ENCODE measurements at regions not wholly inside any gene's neighbourhood (a gene's known extent, or its start where the extent isn't known, plus 50 kb on each side); places are given as distances from the start of the nearest gene placed in this dataset.
"Not testable (repeated sequence)": the region's sequence is repeated elsewhere in the genome, so short reads cannot be mapped to it uniquely, and the experiment has no call there.

DNA sequence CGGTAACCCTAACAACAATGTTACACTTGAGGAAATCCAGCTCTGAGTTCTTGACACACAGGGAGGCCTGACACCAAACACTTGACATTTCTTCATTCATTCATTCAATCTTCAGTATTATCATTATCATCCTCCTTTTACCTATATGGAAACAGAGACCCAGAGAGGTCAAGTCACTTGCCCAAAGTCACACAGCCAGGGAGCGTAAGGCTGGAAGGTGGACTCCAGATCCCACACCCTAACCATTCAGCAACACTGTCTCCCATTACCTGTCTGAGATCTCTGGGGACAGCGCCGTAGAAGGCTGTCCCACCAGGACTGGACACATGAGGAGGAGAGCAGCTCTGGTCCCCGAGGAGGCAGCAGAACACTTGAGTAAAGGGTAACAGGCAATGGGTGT lies 101.4 kb downstream of the SYF2 start:
- no peak overlapping the region for H3K9ac ChIP-seq (ENCODE audit: low read length)
- DNase-seq (ENCODE audit: low read depth) = no peak
- H3K36me3 ChIP-seq (ENCODE audit: control insufficient read depth, insufficient read depth, low read length, severe bottlenecking) = no peaks in the 10 kb centered on the region
- H3K27me3 ChIP-seq (replicated peaks; ENCODE audit: control insufficient read depth, insufficient read depth, low read length) = peaks cover 40% of the 10 kb centered on the region
- no peak overlapping the region for H3K4me3 ChIP-seq (ENCODE audit: low read length)
- H3K4me1 ChIP-seq (ENCODE audit: control insufficient read depth, insufficient read depth, low read length) = no peaks in the 10 kb centered on the region
- peaks cover 6% of the 10 kb centered on the region for H3K9me3 ChIP-seq (ENCODE audit: control insufficient read depth, low read length)

DNA sequence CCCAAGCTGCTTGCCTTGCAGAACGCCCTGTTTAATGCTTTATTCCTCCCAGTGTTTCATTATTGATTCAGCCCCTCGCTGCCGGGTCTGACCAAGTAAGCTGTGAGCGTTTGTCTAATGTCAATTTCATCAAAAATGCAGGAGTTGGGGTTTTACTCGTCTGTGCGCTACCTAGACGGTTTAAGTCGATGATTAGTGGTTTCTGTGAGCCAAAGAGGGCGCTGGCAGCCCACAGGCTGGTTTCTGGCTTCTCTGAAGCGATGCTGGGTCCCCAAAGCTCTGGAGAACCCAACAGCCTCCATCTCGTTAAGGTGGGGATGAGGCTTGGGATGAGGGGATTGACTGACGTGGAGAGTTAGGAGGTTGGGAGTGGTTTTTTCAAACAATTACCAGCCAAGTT lies 102.9 kb downstream of the SYF2 start:
- no peak for DNase-seq (ENCODE audit: low read depth)
- H3K27me3 ChIP-seq (replicated peaks; ENCODE audit: control insufficient read depth, insufficient read depth, low read length) = peaks cover 39% of the 10 kb centered on the region
- peaks cover 6% of the 10 kb centered on the region for H3K9me3 ChIP-seq (ENCODE audit: control insufficient read depth, low read length)
- no peak overlapping the region for H3K9ac ChIP-seq (ENCODE audit: low read length)
- no peaks in the 10 kb centered on the region for H3K36me3 ChIP-seq (ENCODE audit: control insufficient read depth, insufficient read depth, low read length, severe bottlenecking)
- H3K4me3 ChIP-seq (ENCODE audit: low read length) = no peak overlapping the region
- no peaks in the 10 kb centered on the region for H3K4me1 ChIP-seq (ENCODE audit: control insufficient read depth, insufficient read depth, low read length)

GRCh38 chr1:25128121-25128621 lies 104.1 kb downstream of the SYF2 start:
- Histone ChIP-seq H3K9ac (ENCODE audit: low read length) (no peak overlapping the region), H3K27me3 (replicated peaks; ENCODE audit: control insufficient read depth, insufficient read depth, low read length) (peaks cover 34% of the 10 kb centered on the region), H3K4me1 (ENCODE audit: control insufficient read depth, insufficient read depth, low read length) (no peaks in the 10 kb centered on the region), H3K9me3 (ENCODE audit: control insufficient read depth, low read length) (peaks cover 6% of the 10 kb centered on the region), H3K4me3 (ENCODE audit: low read length) (no peak overlapping the region), H3K36me3 (ENCODE audit: control insufficient read depth, insufficient read depth, low read length, severe bottlenecking) (no peaks in the 10 kb centered on the region)
- DNase-seq (ENCODE audit: low read depth) = no peak

DNA sequence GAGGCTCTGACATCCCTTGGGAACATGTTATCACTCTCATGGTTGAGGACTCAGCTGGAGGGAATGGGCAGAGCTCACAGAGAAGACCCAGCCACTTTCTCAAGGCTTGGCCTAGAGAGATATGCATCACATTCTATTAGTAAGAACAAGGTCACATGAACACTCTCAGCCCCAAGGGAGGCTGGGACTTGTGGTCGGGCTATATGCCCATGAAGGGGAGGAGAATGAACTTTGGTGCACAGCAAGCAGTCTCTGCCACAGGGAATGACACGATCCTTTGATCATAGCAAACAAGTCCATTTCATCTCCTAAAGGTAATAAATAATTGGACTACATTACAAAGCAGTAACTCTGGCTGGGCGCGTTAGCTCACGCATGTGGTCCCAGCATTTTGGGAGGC lies 105.7 kb downstream of the SYF2 start:
- Histone ChIP-seq H3K9ac (ENCODE audit: low read length) (no peak overlapping the region), H3K4me3 (ENCODE audit: low read length) (no peak overlapping the region), H3K36me3 (ENCODE audit: control insufficient read depth, insufficient read depth, low read length, severe bottlenecking) (no peaks in the 10 kb centered on the region), H3K9me3 (ENCODE audit: control insufficient read depth, low read length) (peaks cover 6% of the 10 kb centered on the region), H3K4me1 (ENCODE audit: control insufficient read depth, insufficient read depth, low read length) (no peaks in the 10 kb centered on the region), H3K27me3 (replicated peaks; ENCODE audit: control insufficient read depth, insufficient read depth, low read length) (peaks cover 21% of the 10 kb centered on the region)
- no peak for DNase-seq (ENCODE audit: low read depth)

GRCh38 chr1:25123551-25123950 lies 108.8 kb downstream of the SYF2 start:
- no peak overlapping the region for H3K4me3 ChIP-seq (ENCODE audit: low read length)
- no peaks in the 10 kb centered on the region for H3K36me3 ChIP-seq (ENCODE audit: control insufficient read depth, insufficient read depth, low read length, severe bottlenecking)
- peaks cover 6% of the 10 kb centered on the region for H3K9me3 ChIP-seq (ENCODE audit: control insufficient read depth, low read length)
- H3K9ac ChIP-seq (ENCODE audit: low read length) = no peak overlapping the region
- peaks cover 25% of the 10 kb centered on the region for H3K27me3 ChIP-seq (replicated peaks; ENCODE audit: control insufficient read depth, insufficient read depth, low read length)
- peak; percentile 15 for DNase-seq (ENCODE audit: low read depth)
- H3K4me1 ChIP-seq (ENCODE audit: control insufficient read depth, insufficient read depth, low read length) = no peaks in the 10 kb centered on the region

DNA sequence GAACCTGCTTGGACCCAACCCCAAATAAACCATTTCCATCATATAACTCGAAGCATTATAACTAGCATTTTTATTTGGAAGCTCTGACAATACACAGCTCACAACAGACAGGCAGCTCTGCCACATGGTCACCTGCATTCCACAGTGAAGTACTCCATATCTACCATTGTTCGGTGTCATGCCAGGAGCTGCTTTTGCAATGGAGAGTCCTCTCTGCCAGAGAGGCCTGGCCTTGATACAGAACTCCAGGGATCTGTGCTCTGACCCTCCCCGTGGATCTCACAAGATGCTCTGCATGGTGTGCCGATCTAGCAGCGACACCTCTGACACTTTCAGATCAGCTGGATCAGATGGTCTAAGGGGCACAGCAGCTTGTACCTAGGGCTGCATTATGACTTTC lies 109.6 kb downstream of the SYF2 start:
- DNase-seq (ENCODE audit: low read depth) = no peak

DNA sequence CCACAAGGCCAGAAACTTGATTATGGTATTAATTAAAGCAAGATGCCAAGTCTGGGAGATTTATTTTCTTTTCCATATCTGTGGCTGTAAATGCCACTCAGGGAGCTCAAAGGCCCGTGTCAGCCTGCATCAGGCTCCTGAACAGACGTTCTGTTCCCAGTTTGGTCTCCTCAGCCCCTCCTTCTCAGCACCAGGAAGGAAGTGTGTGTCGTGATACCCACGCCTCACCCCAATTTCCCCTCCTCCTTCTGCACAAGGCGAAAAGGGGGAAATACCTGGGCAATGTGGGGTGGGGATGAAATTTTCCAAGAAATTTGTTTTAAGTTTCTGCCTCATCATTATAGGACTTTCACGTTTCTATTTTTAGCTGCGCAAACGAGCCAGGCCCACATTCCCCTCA lies 112.0 kb downstream of the SYF2 start:
- H3K9ac ChIP-seq (ENCODE audit: low read length) = no peak overlapping the region
- no peak overlapping the region for H3K4me3 ChIP-seq (ENCODE audit: low read length)
- H3K9me3 ChIP-seq (ENCODE audit: control insufficient read depth, low read length) = peaks cover 9% of the 10 kb centered on the region
- DNase-seq (ENCODE audit: low read depth) = peak; percentile 37
- no peaks in the 10 kb centered on the region for H3K4me1 ChIP-seq (ENCODE audit: control insufficient read depth, insufficient read depth, low read length)
- no peaks in the 10 kb centered on the region for H3K36me3 ChIP-seq (ENCODE audit: control insufficient read depth, insufficient read depth, low read length, severe bottlenecking)
- H3K27me3 ChIP-seq (replicated peaks; ENCODE audit: control insufficient read depth, insufficient read depth, low read length) = peaks cover 30% of the 10 kb centered on the region

More for the DNA sequence above, 109.6 kb downstream of the SYF2 start:
- H3K4me3 ChIP-seq (ENCODE audit: low read length) = no peak overlapping the region
- no peaks in the 10 kb centered on the region for H3K4me1 ChIP-seq (ENCODE audit: control insufficient read depth, insufficient read depth, low read length)
- H3K9me3 ChIP-seq (ENCODE audit: control insufficient read depth, low read length) = peaks cover 6% of the 10 kb centered on the region
- peaks cover 29% of the 10 kb centered on the region for H3K27me3 ChIP-seq (replicated peaks; ENCODE audit: control insufficient read depth, insufficient read depth, low read length)
- H3K9ac ChIP-seq (ENCODE audit: low read length) = no peak overlapping the region
- H3K36me3 ChIP-seq (ENCODE audit: control insufficient read depth, insufficient read depth, low read length, severe bottlenecking) = no peaks in the 10 kb centered on the region

- Histone ChIP-seq H3K4me3 (ENCODE audit: low read length) (no peak overlapping the region), H3K27me3 (replicated peaks; ENCODE audit: control insufficient read depth, insufficient read depth, low read length) (peaks cover 42% of the 10 kb centered on the region)
- DNase-seq (ENCODE audit: low read depth) = no peak
Observed at GRCh38 chr1:25118546-25118945, 113.8 kb downstream of the SYF2 start.

DNA sequence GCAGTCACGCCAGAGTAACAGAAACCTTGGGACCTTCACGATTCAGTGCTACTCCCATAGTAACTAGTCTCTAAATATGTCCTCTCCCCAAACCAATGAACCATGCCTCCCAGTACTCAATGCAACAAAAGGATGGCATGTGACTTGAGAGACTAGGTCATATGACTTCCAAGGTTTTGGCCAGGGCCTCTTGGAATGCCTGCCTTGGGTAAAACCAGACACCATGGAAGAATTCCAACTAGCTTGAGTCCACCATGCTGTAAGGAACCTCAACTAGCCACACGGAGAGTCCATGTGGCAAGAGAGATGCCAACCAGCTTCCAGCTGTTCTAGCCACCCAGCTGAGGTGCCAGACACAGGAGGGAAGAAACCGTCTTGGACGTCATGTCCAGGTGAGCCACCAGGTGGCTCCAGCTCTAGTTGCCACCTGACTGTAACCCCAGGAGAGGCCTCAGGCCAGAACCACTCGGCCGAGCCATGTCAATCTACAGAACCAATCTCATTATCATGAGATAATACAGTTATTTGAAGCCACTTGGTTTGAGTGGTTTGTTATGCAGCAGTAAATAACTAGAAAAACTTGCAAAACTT lies 115.0 kb downstream of the SYF2 start:
- Histone ChIP-seq H3K9ac (ENCODE audit: low read length) (no peak overlapping the region), H3K27me3 (replicated peaks; ENCODE audit: control insufficient read depth, insufficient read depth, low read length) (peaks cover 52% of the 10 kb centered on the region), H3K36me3 (ENCODE audit: control insufficient read depth, insufficient read depth, low read length, severe bottlenecking) (no peaks in the 10 kb centered on the region), H3K4me3 (ENCODE audit: low read length) (no peak overlapping the region), H3K9me3 (ENCODE audit: control insufficient read depth, low read length) (peaks cover 9% of the 10 kb centered on the region), H3K4me1 (ENCODE audit: control insufficient read depth, insufficient read depth, low read length) (no peaks in the 10 kb centered on the region)
- no peak for DNase-seq (ENCODE audit: low read depth)

More at GRCh38 chr1:25118546-25118945, 113.8 kb downstream of the SYF2 start:
- no peaks in the 10 kb centered on the region for H3K36me3 ChIP-seq (ENCODE audit: control insufficient read depth, insufficient read depth, low read length, severe bottlenecking)
- H3K4me1 ChIP-seq (ENCODE audit: control insufficient read depth, insufficient read depth, low read length) = no peaks in the 10 kb centered on the region
- no peak overlapping the region for H3K9ac ChIP-seq (ENCODE audit: low read length)
- peaks cover 9% of the 10 kb centered on the region for H3K9me3 ChIP-seq (ENCODE audit: control insufficient read depth, low read length)

DNA sequence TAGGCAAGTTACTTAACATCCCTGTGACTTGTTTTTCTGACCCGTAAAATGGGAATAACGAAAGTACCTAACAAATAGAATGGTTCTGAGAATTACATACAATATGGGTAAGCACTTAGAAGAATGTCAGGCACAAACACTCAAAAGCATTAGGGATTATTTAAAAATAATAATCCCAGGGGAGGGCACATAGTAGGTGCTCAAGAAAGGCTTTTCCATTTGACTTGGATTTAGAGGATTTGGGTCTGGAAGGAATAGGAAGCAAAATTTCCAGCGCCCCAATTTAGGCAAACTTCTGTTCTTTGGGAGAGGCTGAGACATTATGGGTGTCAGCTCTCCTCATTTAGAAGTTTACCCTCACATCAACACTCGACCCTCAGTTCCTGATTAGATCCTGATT lies 115.5 kb downstream of the SYF2 start:
- H3K27me3 ChIP-seq (replicated peaks; ENCODE audit: control insufficient read depth, insufficient read depth, low read length) = peaks cover 52% of the 10 kb centered on the region
- no peaks in the 10 kb centered on the region for H3K36me3 ChIP-seq (ENCODE audit: control insufficient read depth, insufficient read depth, low read length, severe bottlenecking)
- DNase-seq (ENCODE audit: low read depth) = no peak
- no peak overlapping the region for H3K9ac ChIP-seq (ENCODE audit: low read length)
- no peaks in the 10 kb centered on the region for H3K4me1 ChIP-seq (ENCODE audit: control insufficient read depth, insufficient read depth, low read length)
- no peak overlapping the region for H3K4me3 ChIP-seq (ENCODE audit: low read length)
- peaks cover 9% of the 10 kb centered on the region for H3K9me3 ChIP-seq (ENCODE audit: control insufficient read depth, low read length)

DNA sequence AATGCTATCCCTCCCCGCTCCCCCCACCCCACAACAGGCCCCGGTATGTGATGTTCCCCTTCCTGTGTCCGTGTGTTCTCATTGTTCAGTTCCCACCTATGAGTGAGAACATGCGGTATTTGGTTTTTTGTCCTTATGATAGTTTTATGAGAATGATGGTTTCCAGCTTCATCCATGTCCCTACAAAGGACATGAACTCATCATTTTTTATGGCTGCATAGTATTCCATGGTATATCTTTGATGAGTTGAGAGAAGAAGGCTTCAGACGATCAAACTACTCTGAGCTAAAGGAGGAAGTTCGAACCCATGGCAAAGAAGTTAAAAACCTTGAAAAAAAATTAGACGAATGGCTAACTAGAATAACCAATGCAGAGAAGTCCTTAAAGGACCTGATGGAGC lies 116.2 kb downstream of the SYF2 start:
- peaks cover 52% of the 10 kb centered on the region for H3K27me3 ChIP-seq (replicated peaks; ENCODE audit: control insufficient read depth, insufficient read depth, low read length)
- not testable (repeated sequence) for H3K9ac ChIP-seq (ENCODE audit: low read length); H3K9me3 ChIP-seq (ENCODE audit: control insufficient read depth, low read length); H3K36me3 ChIP-seq (ENCODE audit: control insufficient read depth, insufficient read depth, low read length, severe bottlenecking); H3K4me1 ChIP-seq (ENCODE audit: control insufficient read depth, insufficient read depth, low read length); H3K4me3 ChIP-seq (ENCODE audit: low read length); DNase-seq (ENCODE audit: low read depth)

DNA sequence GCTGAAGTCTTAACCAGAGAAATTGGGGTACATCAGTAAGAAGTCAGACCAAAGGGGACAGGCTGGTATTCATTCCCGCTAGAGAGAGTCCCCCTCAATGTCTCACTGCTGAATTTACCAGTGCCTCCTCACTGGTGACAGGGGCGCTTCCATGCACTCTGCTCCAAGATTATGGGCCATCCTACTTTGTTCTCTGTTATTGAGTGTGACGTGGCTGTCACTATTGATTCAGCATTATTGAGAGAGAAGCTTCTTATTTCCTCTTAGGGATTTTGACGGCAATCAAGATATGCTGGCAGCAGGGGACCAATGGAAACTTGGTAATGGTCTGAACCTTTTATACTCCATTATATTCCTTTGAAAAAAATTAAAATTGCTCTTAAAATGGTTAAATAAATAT lies 118.6 kb downstream of the SYF2 start:
- Histone ChIP-seq H3K4me3 (ENCODE audit: low read length) (no peak overlapping the region), H3K4me1 (ENCODE audit: control insufficient read depth, insufficient read depth, low read length) (no peaks in the 10 kb centered on the region), H3K9ac (ENCODE audit: low read length) (no peak overlapping the region)

More for the DNA sequence above, 118.6 kb downstream of the SYF2 start:
- Histone ChIP-seq H3K9me3 (ENCODE audit: control insufficient read depth, low read length) (peaks cover 16% of the 10 kb centered on the region), H3K36me3 (ENCODE audit: control insufficient read depth, insufficient read depth, low read length, severe bottlenecking) (no peaks in the 10 kb centered on the region), H3K27me3 (replicated peaks; ENCODE audit: control insufficient read depth, insufficient read depth, low read length) (peaks cover 35% of the 10 kb centered on the region)
- no peak for DNase-seq (ENCODE audit: low read depth)

Measured in adipocyte (in vitro differentiated cells).